AG04450 (cell line): ENCODE measurements at regions not wholly inside any gene's neighbourhood (a gene's known extent, or its start where the extent isn't known, plus 50 kb on each side); places are given as distances from the start of the nearest gene placed in this dataset.

Source experiments
- CTCF ChIA-PET: fragments of 300-600, 350-600 bp; formaldehyde crosslinking; extraction: SDS; loops from one replicate; lab custom pipeline; 2022; ENCODE audit warnings: antibody characterized with exemption, inconsistent platforms; lab: Charles Lee
- POLR2A ChIA-PET: fragments of 350-600 bp; formaldehyde crosslinking; extraction: SDS; loops from one replicate; lab custom pipeline; 2021; ENCODE audit warnings: antibody characterized with exemption, inconsistent platforms; lab: Yijun Ruan, JAX
- DNase-seq: peaks from one replicate; pipeline ENCODE4 v3.0.0-alpha.2; 2011; ENCODE audit warnings: low read depth, low spot score
- H3K27ac ChIP-seq: one replicate; pipeline ENCODE4 v1.5.1; 2012; ENCODE audit warnings: low read depth, low read length, control low read depth
- H3K27me3 ChIP-seq: one replicate; pipeline ENCODE4 v1.6.0; 2012; ENCODE audit warnings: low read length; ENCODE audit not compliant: control insufficient read depth, insufficient read depth
- H3K4me3 ChIP-seq: 2 replicates; pipeline ENCODE4 v1.5.1; 2011; ENCODE audit warnings: mild to moderate bottlenecking, low read depth, low read length, control low read depth
- H3K9me3 ChIP-seq: 2 replicates; pipeline ENCODE4 v1.5.1; 2012; ENCODE audit warnings: low read length; ENCODE audit not compliant: control insufficient read depth, insufficient read depth
- CTCF ChIP-seq: IDR thresholded peaks from 2 replicates; pipeline ENCODE4 v1.5.1; 2011; ENCODE audit warnings: low read depth, low read length, control low read depth, inconsistent platforms

- Histone ChIP-seq H3K27ac (peak overlapping the region; percentile 93), H3K4me3 (no peak overlapping the region), H3K9me3 (no peaks in the 10 kb centered on the region), H3K27me3 (no peaks in the 10 kb centered on the region)
- DNase-seq = no peak
- ChIA-PET POLR2A (interaction anchor here (0.6 to 1.6 kb wide), 5 partner anchors 23 to 1191 kb away, joined by 4 to 6 read pairs (median 4); no protein-coding TSS in a partner anchor), CTCF (interaction anchor here (0.6 to 2.0 kb wide), 7 partner anchors 13 to 315 kb away, joined by 3 to 7 read pairs (median 4); no protein-coding TSS in a partner anchor)
- TF ChIP-seq CTCF = no peak
Measured at GRCh38 chr4:24103434-24104157, 213.7 kb upstream of the PPARGC1A start.

- H3K9me3 ChIP-seq = no peaks in the 10 kb centered on the region
- CTCF ChIA-PET = no interaction called here
- no peak for TF ChIP-seq CTCF
- no peak for DNase-seq
- H3K27me3 ChIP-seq = no peaks in the 10 kb centered on the region
- no peak overlapping the region for H3K27ac ChIP-seq
- H3K4me3 ChIP-seq = no peak overlapping the region
- POLR2A ChIA-PET = no interaction called here
Measured at GRCh38 chr4:24102621-24103020, 212.8 kb upstream of the PPARGC1A start.

- no peak for TF ChIP-seq CTCF
- CTCF ChIA-PET = interaction anchor here (0.6 kb wide), 1 partner anchor 35 kb away, joined by 3 read pairs; no protein-coding TSS in a partner anchor
- POLR2A ChIA-PET = no interaction called here
- Histone ChIP-seq H3K9me3 (no peaks in the 10 kb centered on the region), H3K27me3 (no peaks in the 10 kb centered on the region), H3K27ac (no peak overlapping the region), H3K4me3 (no peak overlapping the region)
- DNase-seq = no peak
Measured at GRCh38 chr4:24096603-24097002, 206.8 kb upstream of the PPARGC1A start.

- H3K9me3 ChIP-seq = no peaks in the 10 kb centered on the region
- no peak overlapping the region for H3K4me3 ChIP-seq
- no peak for DNase-seq
- POLR2A ChIA-PET = interaction anchor here (0.5 to 0.7 kb wide), 3 partner anchors 10 to 39 kb away, joined by 3 to 6 read pairs (median 4); no protein-coding TSS in a partner anchor
- CTCF ChIA-PET = interaction anchor here (0.5 to 1.0 kb wide), 3 partner anchors 19 to 880 kb away, joined by 3 to 5 read pairs (median 4); no protein-coding TSS in a partner anchor
- TF ChIP-seq CTCF = no peak
- H3K27me3 ChIP-seq = no peaks in the 10 kb centered on the region
- H3K27ac ChIP-seq = no peak overlapping the region
Measured at GRCh38 chr4:24094726-24095125, 204.9 kb upstream of the PPARGC1A start.

GRCh38 chr4:24093446-24093845 lies 203.6 kb upstream of the PPARGC1A start:
- no peaks in the 10 kb centered on the region for H3K9me3 ChIP-seq
- no peaks in the 10 kb centered on the region for H3K27me3 ChIP-seq
- POLR2A ChIA-PET = no interaction called here
- H3K27ac ChIP-seq = no peak overlapping the region
- TF ChIP-seq CTCF = no peak
- CTCF ChIA-PET = no interaction called here
- no peak overlapping the region for H3K4me3 ChIP-seq
- DNase-seq = no peak
